Motor neuron (in vitro differentiated cells): ENCODE measurements at regions not wholly inside any gene's neighbourhood (a gene's known extent, or its start where the extent isn't known, plus 50 kb on each side); places are given as distances from the start of the nearest gene placed in this dataset.

Source experiments
- ATAC-seq, 8 experiments: fragments of 200-7000 bp; cut with Tn5 transposase; replicated peaks in 6 of 8; 2 replicates each; pipeline ENCODE4 v1.8.0; 2021; ENCODE audit warnings: mild to moderate bottlenecking in 8 of 8, moderate library complexity in 8 of 8
- H3K27ac ChIP-seq, 2 donors: fragments of 250-450 bp; sonication (Bioruptor Pico); 2 replicates each; pipeline ENCODE4 v1.9.0; 2021; ENCODE audit warnings: antibody characterized with exemption in 2 of 2, mild to moderate bottlenecking in 2 of 2, moderate library complexity in 1 of 2
- H3K4me1 ChIP-seq, 2 donors: fragments of 250-450 bp; sonication (Bioruptor Pico); replicated peaks in 1 of 2; 2 replicates each; pipeline ENCODE4 v1.6.1; 2021; ENCODE audit warnings: antibody characterized with exemption in 2 of 2, mild to moderate bottlenecking in 2 of 2, moderate library complexity in 1 of 2
- H3K4me3 ChIP-seq, 5 donors: fragments of 250-450 bp; sonication (Bioruptor Pico); 2 replicates each; pipeline ENCODE4 v1.9.0; 2021; ENCODE audit warnings: antibody characterized with exemption in 5 of 5, mild to moderate bottlenecking in 5 of 5, moderate library complexity in 4 of 5
- whole genome bisulfite sequencing, 10 experiments: fragments of 450-650 bp; shearing (Covaris generic); methylation state at CpG; one replicate each; pipeline ENCODE4 v1.0.0; 2022; 5-methylcytosine and 5-hydroxymethylcytosine counted together
- in situ Hi-C, 9 experiments: fragments of 400-800 bp; cut with MboI; loops; one replicate each; pipeline ENCODE4 v1.15.0; 2021; ENCODE audit warnings: low sequenced_read_pairs in 9 of 9, low pct_unique_long_range_greater_than_20kb in 2 of 9; ENCODE audit not compliant: unreplicated experiment in 9 of 9

GRCh38 chr5:2900360-2900759 lies 148.9 kb upstream of the IRX2 start:
- no peaks in the 10 kb centered on the region for H3K4me1 ChIP-seq
- in situ Hi-C loops, result no loop called here
- ATAC-seq, result no peak
- no peak overlapping the region for H3K27ac ChIP-seq
- H3K4me3 ChIP-seq, result no peak overlapping the region

GRCh38 chr5:2899311-2899710 lies 147.8 kb upstream of the IRX2 start:
- in situ Hi-C loops, result no loop called here
- Histone ChIP-seq H3K4me3 (no peak overlapping the region), H3K27ac (no peak overlapping the region), H3K4me1 (peaks cover 0 to 10% of the 10 kb centered on the region in 2 donors)
- ATAC-seq, result no peak
- 10 to 100% (median 67%) methylated on average over 1 to 6 of the region's 9 CpGs; no CpG with 5 or more reads in 3 of the 10 experiments for WGBS, 10 experiments

- WGBS, 10 experiments, result 75 to 100% methylated on average over 1 to 5 of the region's 5 CpGs; no CpG with 5 or more reads in 8 of the 10 experiments
- in situ Hi-C loops, result no loop called here
- Histone ChIP-seq H3K4me3 (no peak overlapping the region), H3K27ac (no peak overlapping the region), H3K4me1 (peaks cover 0 to 16% of the 10 kb centered on the region in 2 donors)
- ATAC-seq, result no peak
These were observed 147.2 kb upstream of the IRX2 start for GRCh38 chr5:2898661-2899060.

- in situ Hi-C loops, result no loop called here
- ATAC-seq, result no peak
- no peak overlapping the region for H3K27ac ChIP-seq
- peaks cover 0 to 22% of the 10 kb centered on the region in 2 donors for H3K4me1 ChIP-seq
- WGBS, 10 experiments, result 0 to 100% (median 60%) methylated on average over 1 to 2 of the region's 17 CpGs; no CpG with 5 or more reads in 6 of the 10 experiments
- H3K4me3 ChIP-seq, result no peak overlapping the region
These were observed 145.9 kb upstream of the IRX2 start for GRCh38 chr5:2897276-2897961.

GRCh38 chr5:2896371-2897275 lies 145.1 kb upstream of the IRX2 start:
- in situ Hi-C loops, result no loop called here
- H3K4me1 ChIP-seq, result peaks cover 0 to 22% of the 10 kb centered on the region in 2 donors
- no peak for ATAC-seq
- H3K27ac ChIP-seq, result no peak overlapping the region
- 30 to 93% (median 75%) methylated on average over 2 to 10 of the region's 29 CpGs; no CpG with 5 or more reads in 3 of the 10 experiments for WGBS, 10 experiments
- no peak overlapping the region for H3K4me3 ChIP-seq

GRCh38 chr5:2895876-2896275 lies 144.4 kb upstream of the IRX2 start:
- Histone ChIP-seq H3K4me3 (no peak overlapping the region), H3K4me1 (peaks cover 0 to 22% of the 10 kb centered on the region in 2 donors), H3K27ac (no peak overlapping the region)
- ATAC-seq, result no peak
- WGBS, 10 experiments, result 80% methylated on average over 1 of the region's 6 CpGs; no CpG with 5 or more reads in 9 of the 10 experiments
- in situ Hi-C loops, result no loop called here

GRCh38 chr5:2895196-2895595 lies 143.7 kb upstream of the IRX2 start:
- in situ Hi-C loops, result no loop called here
- Histone ChIP-seq H3K4me1 (peaks cover 0 to 22% of the 10 kb centered on the region in 2 donors), H3K27ac (no peak overlapping the region), H3K4me3 (no peak overlapping the region)
- no peak for ATAC-seq
- WGBS, 10 experiments, result 7 to 86% (median 72%) methylated on average over 1 to 5 of the region's 9 CpGs; no CpG with 5 or more reads in 6 of the 10 experiments

GRCh38 chr5:2894736-2895135 lies 143.3 kb upstream of the IRX2 start:
- WGBS, 10 experiments, result 0 to 100% (median 70%) methylated on average over 1 to 11 of the region's 11 CpGs; no CpG with 5 or more reads in 1 of the 10 experiments
- in situ Hi-C loops, result no loop called here
- Histone ChIP-seq H3K4me1 (peaks cover 0 to 22% of the 10 kb centered on the region in 2 donors), H3K4me3 (no peak overlapping the region), H3K27ac (peak overlapping the region in 1 of 2 donors; percentile 11)
- ATAC-seq, result peak in 2 of 8 experiments; percentile 39 to 40

- in situ Hi-C loops, result no loop called here
- Histone ChIP-seq H3K4me3 (no peak overlapping the region), H3K27ac (no peak overlapping the region), H3K4me1 (peaks cover 0 to 22% of the 10 kb centered on the region in 2 donors)
- 10 to 74% (median 39%) methylated on average over 4 to 12 of the region's 12 CpGs; no CpG with 5 or more reads in 1 of the 10 experiments for WGBS, 10 experiments
- ATAC-seq, result peak in 5 of 8 experiments; percentile 25 to 98 (median 94)
These were observed 142.8 kb upstream of the IRX2 start for GRCh38 chr5:2894316-2894715.

GRCh38 chr5:2892466-2893000 lies 141.1 kb upstream of the IRX2 start:
- 40 to 100% (median 79%) methylated on average over 2 to 3 of the region's 8 CpGs; no CpG with 5 or more reads in 6 of the 10 experiments for WGBS, 10 experiments
- in situ Hi-C loops, result no loop called here
- H3K27ac ChIP-seq, result no peak overlapping the region
- ATAC-seq, result no peak
- peaks cover 0 to 22% of the 10 kb centered on the region in 2 donors for H3K4me1 ChIP-seq
- no peak overlapping the region for H3K4me3 ChIP-seq

- 44 to 100% (median 83%) methylated on average over 1 to 3 of the region's 3 CpGs; no CpG with 5 or more reads in 4 of the 10 experiments for WGBS, 10 experiments
- H3K27ac ChIP-seq, result no peak overlapping the region
- H3K4me3 ChIP-seq, result no peak overlapping the region
- peaks cover 0 to 22% of the 10 kb centered on the region in 2 donors for H3K4me1 ChIP-seq
- ATAC-seq, result no peak
- in situ Hi-C loops, result no loop called here
These were observed 140.3 kb upstream of the IRX2 start for GRCh38 chr5:2891781-2892180.

GRCh38 chr5:2890011-2890410 lies 138.5 kb upstream of the IRX2 start:
- H3K27ac ChIP-seq, result no peak overlapping the region
- H3K4me1 ChIP-seq, result peaks cover 0 to 19% of the 10 kb centered on the region in 2 donors
- 47 to 100% (median 83%) methylated on average over 1 to 10 of the region's 14 CpGs; no CpG with 5 or more reads in 2 of the 10 experiments for WGBS, 10 experiments
- in situ Hi-C loops, result no loop called here
- ATAC-seq, result no peak
- no peak overlapping the region for H3K4me3 ChIP-seq

- in situ Hi-C loops, result no loop called here
- Histone ChIP-seq H3K4me1 (peaks cover 0 to 5% of the 10 kb centered on the region in 2 donors), H3K4me3 (no peak overlapping the region), H3K27ac (no peak overlapping the region)
- 45 to 100% (median 100%) methylated on average over 1 to 4 of the region's 5 CpGs; no CpG with 5 or more reads in 7 of the 10 experiments for WGBS, 10 experiments
- ATAC-seq, result no peak
These were observed 137.1 kb upstream of the IRX2 start for GRCh38 chr5:2888520-2889060.
